Left ventricle myocardium superior (tissue), 1 donor: ENCODE measurements at regions not wholly inside any gene's neighbourhood (a gene's known extent, or its start where the extent isn't known, plus 50 kb on each side); places are given as distances from the start of the nearest gene placed in this dataset.

ENCODE experiments used
- ATAC-seq: fragments of 200-7000 bp; cut with Tn5 transposase; one replicate; pipeline ENCODE4 v1.9.1; 2020; ENCODE audit warnings: mild to moderate bottlenecking, moderate library complexity
- DNase-seq: peaks from one replicate; pipeline ENCODE4 v3.0.0-alpha.2; 2020
- intact Hi-C: fragments of 100-400 bp; cut with micrococcal nuclease; formaldehyde crosslinking; loops from one replicate; pipeline ENCODE4 v1.11.0; 2022
- donor health status: DM: no; HTN: yes; CAD: no; lungs with severe emphysema.

DNA sequence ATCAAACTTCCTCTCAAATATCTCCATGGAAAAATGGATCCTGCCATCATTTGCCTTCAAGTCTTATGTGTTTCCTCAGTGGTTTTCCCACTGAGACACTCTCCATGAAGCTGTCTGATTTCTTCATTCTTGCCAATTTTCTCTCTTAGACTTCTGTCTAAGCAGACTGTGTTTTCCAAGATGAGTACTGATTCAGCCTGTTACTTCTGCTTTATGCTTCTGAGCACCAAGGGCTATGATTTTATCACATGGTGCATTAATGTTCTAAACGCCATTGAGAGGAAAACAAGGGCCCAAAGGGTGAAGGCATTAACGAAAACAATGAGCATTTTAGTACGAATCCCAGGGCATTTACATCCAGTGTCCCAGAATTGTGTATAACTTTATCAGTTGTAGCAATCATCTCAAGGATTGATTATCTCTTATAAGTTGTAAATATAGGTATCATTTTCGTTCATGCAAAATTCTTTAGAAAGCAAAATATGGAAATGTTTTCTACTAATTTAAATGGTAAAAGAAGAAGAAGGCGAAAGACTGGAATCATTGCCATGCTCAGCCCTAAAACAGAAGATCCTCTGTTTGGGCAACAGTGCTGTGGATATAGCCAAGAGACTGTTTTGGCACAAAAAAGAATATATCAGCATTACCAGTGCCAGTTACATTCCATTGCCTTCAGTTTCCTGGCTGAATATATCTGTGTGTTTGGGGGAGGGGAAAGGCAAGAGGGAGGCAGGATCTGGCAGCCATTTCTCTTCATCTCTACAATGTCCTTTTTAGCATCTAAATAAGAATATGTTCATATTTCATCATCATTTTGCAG lies 537.6 kb downstream of the ANXA1 start:
- intact Hi-C loops: no loop called here
- no peak for DNase-seq
- ATAC-seq: no peak

DNA sequence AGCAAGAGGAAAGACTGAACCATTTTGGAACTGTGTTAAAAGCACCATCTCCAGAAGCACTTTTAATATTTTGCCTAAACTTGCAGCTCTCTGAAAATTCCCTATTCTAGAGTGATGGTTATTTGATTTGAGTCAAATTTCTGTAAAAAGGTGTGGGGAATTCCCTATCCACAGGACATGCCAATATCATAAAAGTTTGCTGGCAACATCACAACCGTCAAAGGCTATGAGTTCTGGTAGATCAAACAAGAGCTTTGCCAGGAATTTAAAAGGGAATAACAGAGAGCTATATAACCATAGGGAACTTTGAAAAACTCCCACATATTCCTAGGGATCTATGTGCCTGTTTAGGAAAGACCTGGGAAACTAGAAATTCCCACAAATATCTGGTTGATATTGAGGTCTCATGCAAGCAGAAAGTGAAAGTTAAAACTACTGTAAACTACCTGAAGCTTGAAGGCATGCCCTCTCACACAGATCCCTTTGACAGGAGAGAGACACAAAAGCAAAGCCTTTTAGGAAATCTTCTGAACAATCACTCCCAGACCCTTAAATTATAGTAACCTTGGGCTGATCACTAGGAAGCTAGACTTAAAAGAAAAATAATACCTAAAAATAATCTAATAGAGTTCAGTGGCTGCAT lies 549.9 kb downstream of the ANXA1 start:
- intact Hi-C loops: no loop called here
- no peak for ATAC-seq
- DNase-seq: no peak

GRCh38 chr9:73714294-73714693 lies 562.6 kb downstream of the ANXA1 start:
- no peak for ATAC-seq
- intact Hi-C loops: no loop called here

DNA sequence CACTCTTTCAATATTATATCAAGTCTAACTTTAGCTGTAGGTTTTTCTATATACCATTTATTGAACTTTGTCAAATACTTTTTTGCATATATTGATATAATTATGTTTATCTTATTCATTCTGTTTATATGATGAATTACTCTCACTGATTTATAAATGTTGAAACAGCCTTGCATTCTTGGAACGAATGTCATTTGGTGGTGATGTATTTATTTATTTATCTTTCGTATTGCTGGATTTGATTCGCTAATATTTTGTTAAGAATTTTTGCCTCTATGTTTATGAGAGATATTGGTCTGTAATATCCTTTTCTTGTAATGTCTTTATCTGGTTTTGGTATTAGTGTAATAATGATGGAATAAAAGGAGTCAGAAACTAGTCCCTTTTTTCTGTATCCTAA lies 563.9 kb downstream of the ANXA1 start:
- ATAC-seq (no peak), DNase-seq (no peak)
- intact Hi-C loops: no loop called here

More at GRCh38 chr9:73714294-73714693, 562.6 kb downstream of the ANXA1 start:
- no peak for DNase-seq

DNA sequence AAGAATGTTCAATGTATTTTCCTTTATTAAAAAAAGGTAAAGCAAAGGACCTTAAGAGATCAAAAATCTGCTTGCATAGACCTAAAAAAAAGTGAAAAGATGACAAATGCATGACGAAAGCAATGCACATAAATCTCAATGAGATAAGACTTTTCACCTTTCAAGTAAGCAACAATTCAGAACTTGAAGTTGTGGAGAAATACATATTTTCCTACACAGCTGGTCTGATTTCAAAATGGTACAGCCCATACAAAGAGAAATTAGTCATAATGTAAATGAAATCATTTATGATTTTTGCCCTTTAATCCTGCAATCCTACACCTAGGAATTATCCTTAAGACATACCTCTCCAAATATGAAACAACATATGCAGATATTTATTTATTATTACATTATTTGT lies 568.0 kb downstream of the ANXA1 start:
- ATAC-seq (no peak), DNase-seq (no peak)
- intact Hi-C loops: no loop called here

GRCh38 chr9:73720601-73721000 lies 568.9 kb downstream of the ANXA1 start:
- ATAC-seq: no peak
- intact Hi-C loops: no loop called here
- no peak for DNase-seq

- ATAC-seq: no peak
- no peak for DNase-seq
- intact Hi-C loops: no loop called here
Observed at GRCh38 chr9:73736270-73736669, 584.6 kb downstream of the ANXA1 start.

DNA sequence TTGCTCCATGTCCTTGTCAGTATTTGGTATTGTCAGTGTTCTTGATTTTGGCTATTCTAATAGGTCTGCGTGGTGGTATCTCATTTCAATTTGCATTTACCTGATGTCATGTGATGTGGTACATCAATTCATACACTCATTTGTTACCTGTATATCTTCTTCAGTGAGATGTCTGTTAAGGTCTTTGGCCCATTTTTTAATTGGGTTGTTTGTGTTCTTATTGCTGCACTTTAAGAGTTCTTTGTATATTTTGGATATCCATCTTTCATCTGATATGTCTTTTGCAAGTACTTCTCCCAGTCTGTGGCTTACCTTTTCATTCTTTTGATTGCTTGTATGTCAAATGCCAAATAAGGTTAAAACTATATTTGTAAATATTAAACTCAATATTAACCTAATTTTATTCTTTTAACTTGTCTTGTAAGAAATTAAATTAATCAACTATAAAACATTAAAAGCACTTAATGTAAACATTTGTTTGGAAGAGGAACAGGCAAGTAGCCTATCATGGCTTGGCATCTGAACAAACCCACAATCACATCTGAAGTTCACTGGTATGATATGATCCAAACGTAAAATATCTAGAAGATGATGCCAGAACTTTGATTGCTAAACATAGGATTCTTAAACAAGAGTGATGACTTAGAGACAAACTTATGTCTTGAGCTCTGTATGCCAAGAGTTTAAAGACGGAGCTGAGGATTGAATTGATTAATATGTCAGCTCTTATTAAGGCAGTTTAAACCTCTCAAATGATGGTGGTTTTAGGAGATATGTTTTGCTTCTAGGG lies 587.3 kb downstream of the ANXA1 start:
- no peak for DNase-seq
- intact Hi-C loops: no loop called here
- no peak for ATAC-seq

- ATAC-seq: no peak
- no peak for DNase-seq
- intact Hi-C loops: no loop called here
Observed at GRCh38 chr9:73741316-73741715, 589.7 kb downstream of the ANXA1 start.

GRCh38 chr9:73742412-73742811 lies 590.7 kb downstream of the ANXA1 start:
- DNase-seq (no peak), ATAC-seq (no peak)
- intact Hi-C loops: no loop called here

GRCh38 chr9:73743826-73744225 lies 592.2 kb downstream of the ANXA1 start:
- intact Hi-C loops: no loop called here
- no peak for ATAC-seq
- no peak for DNase-seq

DNA sequence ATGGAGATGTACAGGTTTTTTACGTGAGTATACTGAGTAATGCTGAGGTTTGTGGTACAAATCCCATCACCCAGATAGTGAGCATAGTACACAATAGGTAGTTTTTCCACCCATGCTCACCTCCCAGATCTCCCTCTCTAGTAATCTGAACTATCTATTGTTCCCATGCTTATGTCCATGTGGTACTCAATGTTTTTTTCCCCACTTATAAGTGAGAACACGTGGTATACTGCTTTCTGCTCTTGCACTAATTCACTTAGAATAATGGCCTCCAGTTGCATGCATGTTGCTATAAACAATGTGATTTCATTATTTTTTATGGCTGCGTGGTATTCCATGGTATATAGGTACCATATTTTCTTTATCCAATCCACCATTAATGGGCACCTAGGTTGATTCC lies 593.9 kb downstream of the ANXA1 start:
- intact Hi-C loops: no loop called here

DNA sequence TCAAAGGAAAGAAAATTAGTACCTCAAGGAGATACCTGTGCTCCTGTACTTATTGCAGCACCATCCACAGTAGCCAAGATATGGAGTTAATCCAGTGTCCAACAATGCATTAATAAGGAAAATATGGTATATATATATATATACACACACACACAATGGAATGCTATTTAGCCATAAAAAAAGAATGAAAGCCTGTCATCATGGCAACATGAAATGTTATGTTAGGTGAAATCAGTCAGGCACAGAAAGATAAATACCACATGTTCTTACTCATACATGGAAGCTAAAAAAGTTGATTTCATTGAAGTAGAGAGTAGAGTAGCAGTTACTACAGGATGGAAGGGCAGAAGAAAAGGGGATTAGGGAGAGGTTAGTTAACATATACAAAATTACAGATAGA lies 601.5 kb downstream of the ANXA1 start:
- no peak for ATAC-seq
- intact Hi-C loops: no loop called here
- DNase-seq: no peak

More for the DNA sequence above, 593.9 kb downstream of the ANXA1 start:
- ATAC-seq: no peak
- DNase-seq: no peak

- ATAC-seq (no peak), DNase-seq (no peak)
- intact Hi-C loops: no loop called here
Observed at GRCh38 chr9:73761905-73762304, 610.2 kb downstream of the ANXA1 start.

- no peak for ATAC-seq
- DNase-seq: no peak
- intact Hi-C loops: no loop called here
Observed at GRCh38 chr9:73773896-73774295, 622.2 kb downstream of the ANXA1 start.

DNA sequence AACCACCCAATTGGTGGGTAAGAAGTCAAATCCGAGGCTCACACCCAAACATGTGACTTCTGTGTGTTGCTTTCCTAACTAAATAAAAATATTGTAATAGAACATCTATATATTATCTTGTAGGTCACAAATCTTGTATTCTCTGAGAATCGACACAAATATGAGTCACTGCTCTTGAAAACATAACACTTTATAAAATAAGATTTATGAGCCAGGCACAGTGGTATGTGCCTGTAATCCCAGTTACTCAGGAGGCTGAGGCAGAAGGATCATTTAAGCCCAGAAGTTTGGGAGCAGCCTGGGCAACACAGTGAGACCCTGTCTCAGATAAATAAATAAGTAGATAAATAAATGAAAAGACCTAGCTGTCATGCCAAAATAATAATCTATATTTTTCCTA lies 624.1 kb downstream of the ANXA1 start:
- no peak for DNase-seq
- ATAC-seq: no peak
- intact Hi-C loops: no loop called here

GRCh38 chr9:73780916-73781315 lies 629.3 kb downstream of the ANXA1 start:
- intact Hi-C loops: no loop called here
- no peak for ATAC-seq
- DNase-seq: no peak

- intact Hi-C loops: no loop called here
- DNase-seq: no peak
- no peak for ATAC-seq
Observed at GRCh38 chr9:73782166-73782565, 630.5 kb downstream of the ANXA1 start.

DNA sequence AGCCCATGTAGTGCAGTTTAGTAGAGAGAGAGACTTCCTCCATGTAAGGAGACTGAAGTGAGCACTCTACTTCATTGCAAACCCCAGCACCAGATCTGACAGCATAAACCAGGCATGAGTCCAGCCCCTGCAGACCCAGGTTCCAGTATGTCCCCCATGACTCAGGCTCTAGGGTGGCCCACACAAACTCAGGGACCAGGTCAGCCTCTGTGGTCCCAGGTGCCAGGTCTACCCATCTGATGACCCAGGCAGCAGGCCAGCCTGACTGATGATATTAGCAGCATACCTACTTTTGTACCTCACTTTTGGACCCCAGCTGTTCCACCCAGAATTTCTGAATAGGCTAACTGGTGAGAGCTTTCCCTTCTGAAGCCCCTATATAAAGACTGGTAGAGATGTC lies 647.8 kb downstream of the ANXA1 start:
- intact Hi-C loops: no loop called here
- ATAC-seq (no peak), DNase-seq (no peak)

- DNase-seq (no peak), ATAC-seq (no peak)
- intact Hi-C loops: no loop called here
Observed at GRCh38 chr9:73805111-73805510, 653.4 kb downstream of the ANXA1 start.
